Left colon (tissue), 2 donors: ENCODE measurements at regions not wholly inside any gene's neighbourhood (a gene's known extent, or its start where the extent isn't known, plus 50 kb on each side); places are given as distances from the start of the nearest gene placed in this dataset.

Experiments
- ATAC-seq: fragments of 200-7000 bp; cut with Tn5 transposase; one replicate; pipeline ENCODE4 v1.9.1; 2020; ENCODE audit warnings: mild to moderate bottlenecking, moderate library complexity
- DNase-seq, 2 donors: peaks; one replicate each; pipeline ENCODE4 v3.0.0-alpha.2; 2020
- intact Hi-C, 2 donors: fragments of 100-400 bp; cut with DNase I in 1 of 2; cut with micrococcal nuclease in 1 of 2; formaldehyde crosslinking; loops; one replicate each; pipeline versions ENCODE4 v1.11.2 to v1.14.0; 2022; cut with DNase I, micrococcal nuclease
- donor health status: DM: no; HTN: no; CAD: no.
- donor health status: DM: yes; HTN: yes; CAD: no.

- DNase-seq (no peak), ATAC-seq (no peak)
- intact Hi-C loops: no loop called here
These were observed 1403.1 kb upstream of the TENM3 start for GRCh38 chr4:180840142-180840541.

GRCh38 chr4:180850318-180850940 lies 1392.8 kb upstream of the TENM3 start:
- ATAC-seq: no peak
- intact Hi-C loops: no loop called here

GRCh38 chr4:180852738-180853137 lies 1390.5 kb upstream of the TENM3 start:
- intact Hi-C loops: no loop called here
- DNase-seq: no peak
- ATAC-seq: no peak

More at GRCh38 chr4:180850318-180850940, 1392.8 kb upstream of the TENM3 start:
- DNase-seq: no peak

GRCh38 chr4:180855184-180855583 lies 1388.0 kb upstream of the TENM3 start:
- no peak for ATAC-seq
- intact Hi-C loops: no loop called here

GRCh38 chr4:180860089-180860720 lies 1383.0 kb upstream of the TENM3 start:
- ATAC-seq (no peak), DNase-seq (no peak)
- intact Hi-C loops: no loop called here

More at GRCh38 chr4:180855184-180855583, 1388.0 kb upstream of the TENM3 start:
- DNase-seq: no peak

- no peak for ATAC-seq
- DNase-seq: no peak
- intact Hi-C loops: no loop called here
These were observed 1381.6 kb upstream of the TENM3 start for GRCh38 chr4:180861651-180862050.

- no peak for ATAC-seq
- DNase-seq: no peak
These were observed 1376.1 kb upstream of the TENM3 start for GRCh38 chr4:180866933-180867643.

GRCh38 chr4:180870623-180871022 lies 1372.6 kb upstream of the TENM3 start:
- intact Hi-C loops: no loop called here
- no peak for ATAC-seq
- DNase-seq: no peak

More at GRCh38 chr4:180866933-180867643, 1376.1 kb upstream of the TENM3 start:
- intact Hi-C loops: no loop called here

GRCh38 chr4:180898305-180898704 lies 1344.9 kb upstream of the TENM3 start:
- intact Hi-C loops: no loop called here
- no peak for DNase-seq
- no peak for ATAC-seq

GRCh38 chr4:180900781-180901180 lies 1342.4 kb upstream of the TENM3 start:
- no peak for DNase-seq
- no peak for ATAC-seq
- intact Hi-C loops: no loop called here

GRCh38 chr4:180909279-180909678 lies 1333.9 kb upstream of the TENM3 start:
- no peak for ATAC-seq
- DNase-seq: no peak
- intact Hi-C loops: no loop called here

GRCh38 chr4:180913750-180914149 lies 1329.5 kb upstream of the TENM3 start:
- intact Hi-C loops: no loop called here
- no peak for ATAC-seq
- DNase-seq: no peak

GRCh38 chr4:180923486-180923885 lies 1319.7 kb upstream of the TENM3 start:
- intact Hi-C loops: no loop called here
- DNase-seq (no peak), ATAC-seq (no peak)

- DNase-seq: no peak
- intact Hi-C loops: no loop called here
- no peak for ATAC-seq
These were observed 1317.4 kb upstream of the TENM3 start for GRCh38 chr4:180925805-180926204.

- no peak for DNase-seq
- ATAC-seq: no peak
- intact Hi-C loops: no loop called here
These were observed 1316.9 kb upstream of the TENM3 start for GRCh38 chr4:180926277-180926676.

GRCh38 chr4:180932370-180933001 lies 1310.7 kb upstream of the TENM3 start:
- DNase-seq (no peak), ATAC-seq (no peak)
- intact Hi-C loops: no loop called here

GRCh38 chr4:180937083-180937482 lies 1306.1 kb upstream of the TENM3 start:
- DNase-seq: no peak
- intact Hi-C loops: no loop called here
- ATAC-seq: no peak

- ATAC-seq: no peak
- intact Hi-C loops: no loop called here
- DNase-seq: no peak
These were observed 1302.5 kb upstream of the TENM3 start for GRCh38 chr4:180940680-180941079.

GRCh38 chr4:180942367-180942916 lies 1300.8 kb upstream of the TENM3 start:
- intact Hi-C loops: no loop called here
- DNase-seq (no peak), ATAC-seq (no peak)

GRCh38 chr4:180946188-180946587 lies 1297.0 kb upstream of the TENM3 start:
- intact Hi-C loops: no loop called here
- DNase-seq: no peak
- no peak for ATAC-seq
